ENCODE measurements at regions not wholly inside any gene's neighbourhood (a gene's known extent, or its start where the extent isn't known, plus 50 kb on each side); places are given as distances from the start of the nearest gene placed in this dataset.

DNA sequence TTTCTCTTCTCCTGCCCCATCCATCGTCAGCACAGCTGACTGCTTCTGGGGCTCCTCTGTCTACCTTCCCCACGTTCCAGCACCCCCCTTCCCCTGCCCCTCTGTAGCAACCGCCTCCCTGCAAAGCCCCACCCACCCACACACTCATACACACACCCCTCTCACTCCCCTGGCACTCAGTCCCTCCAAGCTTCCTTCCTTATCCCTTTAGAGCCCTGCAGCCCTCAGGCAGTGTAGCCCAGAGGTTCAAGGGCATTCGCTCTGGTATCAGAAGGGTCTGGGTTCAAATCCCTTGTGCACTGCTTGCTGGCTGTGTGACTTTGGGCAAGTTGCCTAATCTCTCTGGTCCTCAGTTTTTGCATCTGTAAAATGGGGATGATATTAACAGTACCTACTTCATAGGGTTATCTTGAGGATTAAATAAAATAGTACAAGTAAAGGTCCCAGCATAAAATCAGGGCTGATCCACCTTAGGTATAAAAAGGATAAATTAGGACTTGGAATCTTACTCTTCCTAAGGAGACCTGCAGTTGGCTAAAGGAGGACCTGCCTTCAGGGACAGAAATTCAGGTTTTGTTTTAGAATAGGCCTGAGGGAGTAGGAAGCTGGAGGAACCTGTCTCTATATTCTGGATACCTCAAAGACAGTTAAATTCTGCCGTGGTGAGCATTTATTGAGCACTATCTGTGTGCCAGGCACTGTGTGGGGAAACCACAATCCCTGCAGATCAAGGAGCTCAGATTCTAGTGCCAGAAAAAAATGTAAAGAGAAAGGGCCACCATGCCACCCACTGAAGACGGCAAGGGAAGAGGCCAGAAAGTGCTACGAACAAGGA, 94.1 kb downstream of the SNX5 start:
- TF ChIP-seq CBX3 (IDR thresholded peaks at IDR 0.05; ENCODE audit: low read depth) = no peak
- TF ChIP-seq SIN3A (IDR thresholded peaks at IDR 0.05; ENCODE audit: low read depth) = 0 out of 2 replicates have a peak, but pooled peaks have one; percentile 15

Measured in HCT116 (cell line).